ENCODE measurements at regions not wholly inside any gene's neighbourhood (a gene's known extent, or its start where the extent isn't known, plus 50 kb on each side); places are given as distances from the start of the nearest gene placed in this dataset.

DNA sequence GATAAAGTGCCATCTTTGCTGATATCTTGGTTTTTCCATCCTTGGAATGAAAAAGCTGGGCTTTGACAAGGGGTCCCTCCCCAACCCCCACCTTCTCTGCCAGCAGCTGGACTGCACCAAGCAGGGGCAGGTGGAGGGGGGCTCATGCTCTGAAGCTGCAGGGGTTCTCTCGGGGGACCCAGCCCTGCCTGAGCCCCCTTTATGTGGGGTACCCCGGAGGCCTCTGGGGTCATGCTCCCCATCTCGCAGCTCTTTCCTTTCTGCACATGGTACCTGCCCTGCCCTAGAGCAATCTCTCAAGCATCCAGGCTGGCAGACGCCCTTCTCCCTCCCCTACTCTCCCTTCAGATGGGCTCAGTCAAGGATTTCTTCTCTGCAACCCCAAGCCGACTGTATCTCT is 146.7 kb upstream of the PTPN1 start:
- no peaks in the 10 kb centered on the region for H3K36me3 ChIP-seq (ENCODE audit: control insufficient read depth in 2 of 2, extremely low read depth in 1 of 2, insufficient read depth in 2 of 2, low read length in 2 of 2)
- dilution Hi-C loops (cut with MboI; ENCODE audit: extremely low pct_ligation_motif_present, low sequenced_read_pairs) = no loop called here
- FAIRE-seq (no peak), DNase-seq (ENCODE audit: low read depth, low spot score) (no peak)
- TF ChIP-seq CTCF (optimal IDR thresholded peaks at IDR 0.05 in 1 of 3, IDR thresholded peaks at IDR 0.05 in 1 of 3, conservative IDR thresholded peaks at IDR 0.05 in 1 of 3; ENCODE audit: extremely low read depth in 1 of 3, insufficient read depth in 2 of 3, low read length in 3 of 3) (no peak), EZH2 (IDR thresholded peaks at IDR 0.05; ENCODE audit: low read length) (no peak)
- no peaks in the 10 kb centered on the region for H4K20me1 ChIP-seq (ENCODE audit: control insufficient read depth, extremely low read depth, insufficient read depth, low read length)
- H3K79me2 ChIP-seq (ENCODE audit: control insufficient read depth, insufficient read depth, low read length) = no peaks in the 10 kb centered on the region
- H3K27ac ChIP-seq (ENCODE audit: control insufficient read depth, insufficient read depth, low read length) = no peak overlapping the region
- H3K4me1 ChIP-seq (ENCODE audit: control insufficient read depth, extremely low read depth, insufficient read depth, low read length) = peaks cover 18% of the 10 kb centered on the region
- H3K9ac ChIP-seq (ENCODE audit: control insufficient read depth, extremely low read depth, insufficient read depth, low read length) = no peak overlapping the region
- no peak overlapping the region for H2AFZ ChIP-seq (ENCODE audit: control insufficient read depth, low read length)
- no peak overlapping the region for H3K4me3 ChIP-seq (ENCODE audit: control insufficient read depth in 2 of 3, extremely low read depth in 1 of 3, insufficient read depth in 2 of 3, low read depth in 1 of 3, low read length in 3 of 3)
- no peaks in the 10 kb centered on the region for H3K9me3 ChIP-seq (ENCODE audit: control insufficient read depth, low read depth, low read length)
- H3K4me2 ChIP-seq (ENCODE audit: control insufficient read depth, extremely low read depth, insufficient read depth, low read depth, low read length) = no peak overlapping the region
- H3K27me3 ChIP-seq (ENCODE audit: control insufficient read depth, extremely low read depth, insufficient read depth, low read length) = no peaks in the 10 kb centered on the region
- H3K9me1 ChIP-seq (ENCODE audit: control insufficient read depth, extremely low read depth, insufficient read depth, low read length) = no peaks in the 10 kb centered on the region

- FAIRE-seq (no peak), DNase-seq (ENCODE audit: low read depth, low spot score) (no peak)
- Histone ChIP-seq H3K79me2 (ENCODE audit: control insufficient read depth, insufficient read depth, low read length) (no peaks in the 10 kb centered on the region), H3K9me3 (ENCODE audit: control insufficient read depth, low read depth, low read length) (no peaks in the 10 kb centered on the region), H3K27ac (ENCODE audit: control insufficient read depth, insufficient read depth, low read length) (no peak overlapping the region), H3K36me3 (ENCODE audit: control insufficient read depth in 2 of 2, extremely low read depth in 1 of 2, insufficient read depth in 2 of 2, low read length in 2 of 2) (no peaks in the 10 kb centered on the region), H4K20me1 (ENCODE audit: control insufficient read depth, extremely low read depth, insufficient read depth, low read length) (no peaks in the 10 kb centered on the region), H3K4me3 (ENCODE audit: control insufficient read depth in 2 of 3, extremely low read depth in 1 of 3, insufficient read depth in 2 of 3, low read depth in 1 of 3, low read length in 3 of 3) (no peak overlapping the region), H3K9ac (ENCODE audit: control insufficient read depth, extremely low read depth, insufficient read depth, low read length) (no peak overlapping the region), H3K27me3 (ENCODE audit: control insufficient read depth, extremely low read depth, insufficient read depth, low read length) (no peaks in the 10 kb centered on the region), H3K4me2 (ENCODE audit: control insufficient read depth, extremely low read depth, insufficient read depth, low read depth, low read length) (no peak overlapping the region), H2AFZ (ENCODE audit: control insufficient read depth, low read length) (no peak overlapping the region), H3K4me1 (ENCODE audit: control insufficient read depth, extremely low read depth, insufficient read depth, low read length) (peaks cover 18% of the 10 kb centered on the region), H3K9me1 (ENCODE audit: control insufficient read depth, extremely low read depth, insufficient read depth, low read length) (no peaks in the 10 kb centered on the region)
- dilution Hi-C loops (cut with MboI; ENCODE audit: extremely low pct_ligation_motif_present, low sequenced_read_pairs) = no loop called here
- TF ChIP-seq CTCF (optimal IDR thresholded peaks at IDR 0.05 in 1 of 3, IDR thresholded peaks at IDR 0.05 in 1 of 3, conservative IDR thresholded peaks at IDR 0.05 in 1 of 3; ENCODE audit: extremely low read depth in 1 of 3, insufficient read depth in 2 of 3, low read length in 3 of 3) = no peak
- TF ChIP-seq EZH2 (IDR thresholded peaks at IDR 0.05; ENCODE audit: low read length) = no peak
Observed at GRCh38 chr20:50364542-50364941, 145.6 kb upstream of the PTPN1 start.

Measured in keratinocyte (primary cell).